HepG2 (cell line): ENCODE measurements at regions not wholly inside any gene's neighbourhood (a gene's known extent, or its start where the extent isn't known, plus 50 kb on each side); places are given as distances from the start of the nearest gene placed in this dataset.

Source experiments
- ATAC-seq: fragments of 200-7000 bp; cut with Tn5 transposase; 3 replicates; pipeline ENCODE4 v1.9.1; 2020; ENCODE audit warnings: mild to moderate bottlenecking, moderate library complexity
- BruUV-seq: library from RNA; stranded (reverse); fragments of 400-500 nt; replicated peaks from 2 replicates; lab custom pipeline; 2021; lab: Mats Ljungman, UMichigan
- CTCF ChIA-PET: fragments of 300-600 bp; formaldehyde crosslinking; extraction: SDS; loops from one replicate; lab custom pipeline; 2021; ENCODE audit warnings: low total read pairs, inconsistent platforms, low intra/inter-chr PET ratio; lab: Yijun Ruan, JAX
- POLR2A ChIA-PET: fragments of 350-600 bp; sonication (Branson Sonifier 250); formaldehyde crosslinking; loops from one replicate; lab custom pipeline; 2020; ENCODE audit warnings: antibody characterized with exemption, inconsistent platforms; lab: Yijun Ruan, JAX
- DNase-seq: peaks from one replicate; pipeline ENCODE4 v3.0.0-alpha.2; 2015; ENCODE audit warnings: low spot score
- FAIRE-seq: peaks from 3 replicates; lab custom pipeline; 2011; peaks lifted over from hg19 to GRCh38; lab: Jason Lieb, UNC
- H2AFZ ChIP-seq: one replicate; pipeline ENCODE4 v1.6.1; 2011; ENCODE audit warnings: low read length, inconsistent platforms
- H3K27ac ChIP-seq: fragments of 300-600 bp; 3 replicates; pipeline ENCODE4 v1.8.0; 2011; ENCODE audit warnings: mixed run types, mild to moderate bottlenecking, mixed read lengths, low read length, inconsistent platforms; ENCODE audit not compliant: insufficient read depth; ENCODE audit errors: extremely low read length
- H3K27me3 ChIP-seq, 2 experiments: fragments of 200-600 bp in 1 of 2; 2 replicates in 1 of 2; 3 replicates in 1 of 2; pipeline versions ENCODE4 v1.6.0 to v1.8.0; 2011; ENCODE audit warnings: low read length in 2 of 2, mild to moderate bottlenecking in 2 of 2, moderate library complexity in 2 of 2, inconsistent platforms in 1 of 2; ENCODE audit not compliant: insufficient read depth in 2 of 2, control insufficient read depth in 1 of 2
- H3K36me3 ChIP-seq, 2 experiments: fragments of 200-600 bp in 1 of 2; replicated peaks in 1 of 2; 2 replicates in 1 of 2; 3 replicates in 1 of 2; pipeline versions ENCODE4 v1.5.1 to v1.8.0; 2011; ENCODE audit warnings: low read length in 2 of 2, inconsistent platforms in 1 of 2; ENCODE audit not compliant: insufficient read depth in 2 of 2, control insufficient read depth in 1 of 2
- H3K4me1 ChIP-seq: 2 replicates; pipeline ENCODE4 v1.5.1; 2012; ENCODE audit warnings: low read length, inconsistent platforms; ENCODE audit not compliant: insufficient read depth
- H3K4me2 ChIP-seq: 2 replicates; pipeline ENCODE4 v1.6.0; 2011; ENCODE audit warnings: low read depth, low read length, inconsistent platforms
- H3K4me3 ChIP-seq, 3 experiments: fragments of 200-600 bp in 1 of 3; sonication (generic), shearing (Covaris generic) in 1 of 3; replicated peaks in 1 of 3; 2 replicates each; pipeline ENCODE4 v1.5.1; 2011 to 2016; ENCODE audit warnings: low read length in 3 of 3, inconsistent platforms in 2 of 3, low read depth in 2 of 3, mild to moderate bottlenecking in 2 of 3, control low read depth in 1 of 3, mixed read lengths in 1 of 3; ENCODE audit not compliant: insufficient read depth in 1 of 3
- H3K79me2 ChIP-seq: one replicate; pipeline ENCODE4 v1.6.1; 2011; ENCODE audit warnings: low read length, inconsistent platforms; ENCODE audit not compliant: insufficient read depth
- H3K9ac ChIP-seq: 2 replicates; pipeline ENCODE4 v1.6.0; 2011; ENCODE audit warnings: mild to moderate bottlenecking, low read depth, low read length, inconsistent platforms; ENCODE audit not compliant: insufficient read depth
- H3K9me3 ChIP-seq: 2 replicates; pipeline ENCODE4 v1.5.1; 2012; ENCODE audit warnings: mild to moderate bottlenecking, low read length
- H4K20me1 ChIP-seq: 2 replicates; pipeline ENCODE4 v1.6.0; 2011; ENCODE audit warnings: inconsistent platforms, mild to moderate bottlenecking, low read length, moderate library complexity; ENCODE audit not compliant: insufficient read depth
- ADNP ChIP-seq: sonication (generic); formaldehyde crosslinking; IDR thresholded peaks from 2 replicates; pipeline ENCODE4 v1.4.0; 2020; ENCODE audit warnings: missing genetic modification reagents
- BATF2 ChIP-seq: sonication (generic); formaldehyde crosslinking; IDR thresholded peaks from 2 replicates; pipeline ENCODE4 v1.8.0; 2022; ENCODE audit warnings: mild to moderate bottlenecking, missing genetic modification reagents, moderate library complexity
- BRD4 ChIP-seq: sonication (generic); formaldehyde crosslinking; IDR thresholded peaks from 2 replicates; pipeline ENCODE4 v1.4.0; 2020; ENCODE audit warnings: missing genetic modification reagents
- EHMT2 ChIP-seq: fragments of 200-600 bp; sonication (generic); IDR thresholded peaks from 2 replicates; pipeline ENCODE4 v1.7.0; 2017; ENCODE audit warnings: antibody characterized with exemption, low read depth, low read length, borderline replicate concordance
- GPBP1L1 ChIP-seq: sonication (generic); formaldehyde crosslinking; IDR thresholded peaks from 2 replicates; pipeline ENCODE4 v1.5.0; 2020; ENCODE audit warnings: mild to moderate bottlenecking, missing genetic modification reagents
- HNF4G ChIP-seq, 2 experiments: sonication (generic) in 1 of 2; formaldehyde crosslinking in 1 of 2; IDR thresholded peaks; 2 replicates each; pipeline versions ENCODE4 v1.4.0 to v1.6.1; 2011 to 2020; ENCODE audit warnings: borderline replicate concordance in 2 of 2, low read depth in 2 of 2, mild to moderate bottlenecking in 2 of 2, low read length in 1 of 2, missing genetic modification reagents in 1 of 2, moderate library complexity in 1 of 2
- MXI1 ChIP-seq: IDR thresholded peaks from 3 replicates; pipeline ENCODE4 v1.6.1; 2012; ENCODE audit warnings: low read depth, low read length, inconsistent platforms, borderline replicate concordance
- RFX3 ChIP-seq: IDR thresholded peaks from 2 replicates; pipeline ENCODE4 v1.6.1; 2016; ENCODE audit warnings: missing biosample characterization, missing genetic modification reagents
- THAP7 ChIP-seq: sonication (generic); formaldehyde crosslinking; IDR thresholded peaks from 2 replicates; pipeline ENCODE4 v1.8.1; 2023; ENCODE audit warnings: mild to moderate bottlenecking, missing genetic modification reagents
- ZBTB34 ChIP-seq: sonication (generic); formaldehyde crosslinking; IDR thresholded peaks from 2 replicates; pipeline ENCODE4 v1.8.0; 2022; ENCODE audit warnings: mild to moderate bottlenecking, missing genetic modification reagents
- ZFAT ChIP-seq: sonication (generic); formaldehyde crosslinking; conservative IDR thresholded peaks from 2 replicates; pipeline ENCODE4 v1.8.1; 2023; ENCODE audit warnings: missing genetic modification reagents, inconsistent platforms
- ZNF441 ChIP-seq: sonication (generic); formaldehyde crosslinking; IDR thresholded peaks from 2 replicates; pipeline ENCODE4 v1.7.0; 2021; ENCODE audit warnings: missing genetic modification reagents, borderline replicate concordance
- ZNF569 ChIP-seq: sonication (generic); formaldehyde crosslinking; IDR thresholded peaks from 2 replicates; pipeline ENCODE4 v1.5.0; 2020; ENCODE audit warnings: mild to moderate bottlenecking, missing genetic modification reagents, moderate library complexity, borderline replicate concordance
- ZNF597 ChIP-seq: sonication (generic); formaldehyde crosslinking; IDR thresholded peaks from 2 replicates; pipeline ENCODE4 v1.5.0; 2020; ENCODE audit warnings: missing genetic modification reagents
- ZNF784 ChIP-seq: sonication (generic); formaldehyde crosslinking; IDR thresholded peaks from 2 replicates; pipeline ENCODE4 v1.5.1; 2020; ENCODE audit warnings: missing genetic modification reagents, mild to moderate bottlenecking, borderline replicate concordance
- ZNF800 ChIP-seq: sonication (generic); formaldehyde crosslinking; IDR thresholded peaks from 2 replicates; pipeline ENCODE4 v1.4.0; 2020; ENCODE audit warnings: missing genetic modification reagents
- WGBS: methylation state at CpG from one replicate; pipeline ENCODE4 v1.1.6; 2017; ENCODE audit warnings: low lambda C conversion rate; 5-methylcytosine and 5-hydroxymethylcytosine counted together
- in situ Hi-C: cut with HindIII; loops from 2 replicates; pipeline ENCODE4 v1.10.0; 2017; ENCODE audit warnings: low pct_unique_long_range_greater_than_20kb; ENCODE audit not compliant: extremely low pct_ligation_motif_present
- intact Hi-C: fragments of 100-400 bp; cut with micrococcal nuclease; formaldehyde crosslinking; loops from one replicate; pipeline ENCODE4 v1.10.0; 2022; ENCODE audit not compliant: unreplicated experiment

- ChIA-PET POLR2A (no interaction called here), CTCF (no interaction called here)
- FAIRE-seq, result no peak
- no peak overlapping the region for H3K9ac ChIP-seq
- H3K79me2 ChIP-seq, result no peaks in the 10 kb centered on the region
- peaks cover 9% of the 10 kb centered on the region for H3K9me3 ChIP-seq
- intact Hi-C loops, result no loop called here
- in situ Hi-C loops, result no loop called here
- 4% methylated on average over 2 of the region's 2 CpGs for WGBS
- no peaks in the 10 kb centered on the region for H3K4me1 ChIP-seq
- no peak overlapping the region for H3K27ac ChIP-seq
- H2AFZ ChIP-seq, result no peak overlapping the region
- BruUV-seq, result no TSS peak
- H4K20me1 ChIP-seq, result no peaks in the 10 kb centered on the region
- no peak overlapping the region for H3K4me2 ChIP-seq
- H3K4me3 ChIP-seq, result no peak overlapping the region
- ATAC-seq, result no peak
- no peaks in the 10 kb centered on the region; a peak in 1 of 5 replicates for H3K27me3 ChIP-seq
- H3K36me3 ChIP-seq, result no peaks in the 10 kb centered on the region
- DNase-seq, result no peak
- TF ChIP-seq ZNF441 (CRISPR knock-in tag) (no peak), GPBP1L1 (CRISPR knock-in tag) (no peak), RFX3 (CRISPR knock-in tag) (no peak), ZNF800 (CRISPR knock-in tag) (no peak), BRD4 (no peak), ZNF569 (CRISPR knock-in tag) (no peak), ZBTB34 (CRISPR knock-in tag) (no peak), HNF4G (IDR thresholded peaks at IDR 0.05; ENCODE audit: borderline replicate concordance, low read depth, low read length) (no peak), HNF4G (CRISPR knock-in tag; IDR thresholded peaks at IDR 0.05; ENCODE audit: borderline replicate concordance, low read depth) (no peak), EHMT2 (no peak), MXI1 (no peak), BATF2 (no peak), ZFAT (CRISPR knock-in tag) (no peak), THAP7 (no peak), ADNP (no peak), ZNF597 (CRISPR knock-in tag) (no peak), ZNF784 (no peak)
Observed at GRCh38 chr10:121237718-121238117, 360.5 kb downstream of the FGFR2 start.
